GM12873 (cell line): ENCODE measurements at regions not wholly inside any gene's neighbourhood (a gene's known extent, or its start where the extent isn't known, plus 50 kb on each side); places are given as distances from the start of the nearest gene placed in this dataset.

Source experiments
- TF ChIP-seq, protein P1 (sequence below): IDR thresholded peaks from 2 replicates; pipeline ENCODE4 v1.5.1; 2012; ENCODE audit warnings: low read depth, mild to moderate bottlenecking, moderate library complexity, low read length, control low read depth; ENCODE audit not compliant: insufficient read depth; ENCODE audit errors: missing control alignments

DNA sequence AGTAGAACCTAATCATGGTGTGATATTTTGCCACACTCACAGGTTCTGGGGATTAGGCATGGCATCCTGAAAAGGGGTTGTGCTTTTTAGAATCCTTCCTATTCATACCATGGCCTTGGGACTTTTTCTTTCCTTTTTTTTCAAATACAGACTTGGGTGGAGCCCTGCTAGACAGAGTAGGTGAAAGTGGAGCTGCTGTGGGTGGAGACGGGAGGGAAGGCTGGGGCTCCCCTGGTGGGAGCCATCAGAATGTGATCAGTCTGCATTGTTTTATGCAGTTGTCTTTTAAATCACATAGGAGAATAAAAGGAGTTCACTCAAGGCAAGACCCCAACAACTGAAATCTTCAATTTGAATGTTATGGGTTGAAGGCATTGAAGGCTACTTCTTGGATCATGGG is 130.2 kb downstream of the VAPA start:
- TF ChIP-seq, protein P1, sequence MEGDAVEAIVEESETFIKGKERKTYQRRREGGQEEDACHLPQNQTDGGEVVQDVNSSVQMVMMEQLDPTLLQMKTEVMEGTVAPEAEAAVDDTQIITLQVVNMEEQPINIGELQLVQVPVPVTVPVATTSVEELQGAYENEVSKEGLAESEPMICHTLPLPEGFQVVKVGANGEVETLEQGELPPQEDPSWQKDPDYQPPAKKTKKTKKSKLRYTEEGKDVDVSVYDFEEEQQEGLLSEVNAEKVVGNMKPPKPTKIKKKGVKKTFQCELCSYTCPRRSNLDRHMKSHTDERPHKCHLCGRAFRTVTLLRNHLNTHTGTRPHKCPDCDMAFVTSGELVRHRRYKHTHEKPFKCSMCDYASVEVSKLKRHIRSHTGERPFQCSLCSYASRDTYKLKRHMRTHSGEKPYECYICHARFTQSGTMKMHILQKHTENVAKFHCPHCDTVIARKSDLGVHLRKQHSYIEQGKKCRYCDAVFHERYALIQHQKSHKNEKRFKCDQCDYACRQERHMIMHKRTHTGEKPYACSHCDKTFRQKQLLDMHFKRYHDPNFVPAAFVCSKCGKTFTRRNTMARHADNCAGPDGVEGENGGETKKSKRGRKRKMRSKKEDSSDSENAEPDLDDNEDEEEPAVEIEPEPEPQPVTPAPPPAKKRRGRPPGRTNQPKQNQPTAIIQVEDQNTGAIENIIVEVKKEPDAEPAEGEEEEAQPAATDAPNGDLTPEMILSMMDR, result no peak

DNA sequence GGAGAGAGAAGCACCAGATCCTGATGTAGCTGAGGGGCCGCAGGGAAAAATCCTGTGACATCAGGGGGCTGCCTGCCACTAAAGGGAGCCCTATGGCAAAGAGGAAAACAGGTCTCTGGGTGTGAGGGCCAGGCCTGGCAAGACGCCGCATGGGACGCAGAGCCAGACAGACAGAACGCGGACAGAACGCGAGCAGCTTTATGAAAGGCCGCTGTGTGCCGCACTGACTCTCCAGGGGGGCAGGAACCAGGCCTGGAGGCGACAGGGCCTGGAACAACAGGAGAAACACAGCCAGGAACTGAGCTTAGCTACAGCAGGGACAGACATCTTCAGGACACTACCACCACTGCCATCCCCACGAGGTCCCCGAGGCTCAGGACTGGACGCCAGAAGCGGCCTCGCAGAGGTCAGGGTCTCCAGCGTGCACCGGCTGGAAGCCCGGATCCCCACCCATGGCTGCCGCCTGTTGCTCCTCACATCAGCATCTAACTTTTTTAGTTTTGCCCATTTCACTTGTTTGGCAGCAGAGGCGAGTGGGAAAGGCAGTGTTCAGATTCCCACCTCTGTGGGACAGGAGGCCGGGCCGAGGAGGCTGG is 131.6 kb downstream of the VAPA start:
- TF ChIP-seq, protein P1, result no peak

DNA sequence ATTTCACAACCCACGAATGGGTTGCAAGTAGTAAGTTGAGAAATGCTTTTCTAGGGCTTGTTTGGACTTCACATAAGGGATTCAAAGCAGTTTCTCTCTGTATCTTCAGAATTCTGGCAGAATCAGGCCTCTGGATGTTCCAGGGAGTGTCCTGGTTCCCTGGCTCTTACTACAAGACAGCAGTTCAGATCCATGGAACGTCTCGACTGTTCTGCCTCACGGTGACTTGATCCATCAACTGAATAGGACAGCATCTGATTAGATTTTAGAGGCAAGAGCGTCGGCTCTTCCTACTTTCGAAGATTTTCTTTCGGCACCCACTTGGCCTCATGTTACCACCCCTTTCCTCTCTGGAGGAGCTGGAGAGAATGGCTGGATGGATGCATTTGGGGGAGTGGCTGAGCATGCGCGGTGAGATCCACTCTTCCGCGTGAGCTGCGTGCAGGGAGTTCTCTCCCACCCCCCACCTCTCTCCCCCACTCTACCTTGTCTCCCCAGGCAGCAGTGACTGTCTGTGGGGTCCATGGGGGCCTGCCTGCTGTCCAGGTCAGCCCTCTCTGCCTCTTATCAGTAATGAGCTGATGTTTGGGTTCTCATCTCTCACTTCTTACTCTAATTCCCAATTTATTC is 132.5 kb downstream of the VAPA start:
- TF ChIP-seq, protein P1, result no peak

DNA sequence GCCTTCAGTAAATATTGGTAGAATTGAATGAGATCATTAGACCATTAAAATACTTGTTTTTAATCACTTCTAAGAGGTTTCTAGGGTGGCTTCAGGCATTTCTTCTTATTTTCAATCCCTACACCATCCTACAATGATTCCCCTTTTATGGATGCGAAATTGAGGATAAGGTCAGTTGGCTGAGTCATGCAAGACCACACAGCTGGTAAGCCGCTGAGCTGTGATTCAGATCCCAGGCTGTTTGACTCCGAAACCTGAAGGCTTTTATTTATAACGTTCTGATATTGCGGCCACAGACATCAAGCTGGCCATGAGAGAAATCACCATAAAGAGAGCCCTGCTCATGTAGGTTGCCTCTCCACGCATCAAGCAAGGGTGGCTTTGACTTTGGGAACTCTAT is 133.4 kb downstream of the VAPA start:
- TF ChIP-seq, protein P1, result no peak

DNA sequence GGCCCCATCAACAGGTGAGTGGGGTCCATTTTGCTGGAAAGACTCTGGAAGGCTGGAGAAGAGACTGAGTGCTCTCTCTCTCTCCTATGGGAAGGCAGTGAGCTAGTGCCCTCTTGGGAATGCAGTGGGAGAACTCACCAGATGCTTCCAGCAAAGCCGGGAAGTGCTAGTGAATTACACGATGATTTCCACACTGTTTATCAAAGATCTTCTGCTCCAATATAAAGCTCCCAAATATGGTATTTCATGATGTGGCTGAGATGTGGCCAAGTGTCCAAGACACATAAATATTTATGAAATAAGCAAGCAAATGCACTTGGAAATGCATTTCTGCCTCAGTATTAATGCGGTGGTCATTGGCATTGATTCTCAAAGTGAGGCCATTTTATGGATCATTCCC is 135.9 kb downstream of the VAPA start:
- TF ChIP-seq, protein P1, result no peak

DNA sequence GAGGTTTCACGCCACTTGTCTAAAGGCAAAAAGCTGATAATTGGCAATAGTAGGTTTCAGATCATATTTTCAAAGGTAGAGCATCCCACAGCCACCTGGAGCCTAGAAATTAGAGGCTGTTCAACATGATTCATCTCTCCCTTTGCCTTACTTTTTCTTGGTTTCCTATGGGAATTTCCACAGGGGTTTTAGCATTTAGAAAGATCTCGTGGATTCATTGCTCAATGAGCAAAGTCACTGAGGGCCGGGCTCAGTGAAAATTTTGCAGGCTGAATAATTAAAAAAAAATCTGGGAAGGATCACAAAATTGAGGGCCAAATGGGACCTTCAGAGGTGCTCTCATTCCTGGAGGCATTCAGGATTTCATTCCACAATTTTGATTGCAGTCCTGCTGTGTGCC is 137.1 kb downstream of the VAPA start:
- TF ChIP-seq, protein P1, result no peak

DNA sequence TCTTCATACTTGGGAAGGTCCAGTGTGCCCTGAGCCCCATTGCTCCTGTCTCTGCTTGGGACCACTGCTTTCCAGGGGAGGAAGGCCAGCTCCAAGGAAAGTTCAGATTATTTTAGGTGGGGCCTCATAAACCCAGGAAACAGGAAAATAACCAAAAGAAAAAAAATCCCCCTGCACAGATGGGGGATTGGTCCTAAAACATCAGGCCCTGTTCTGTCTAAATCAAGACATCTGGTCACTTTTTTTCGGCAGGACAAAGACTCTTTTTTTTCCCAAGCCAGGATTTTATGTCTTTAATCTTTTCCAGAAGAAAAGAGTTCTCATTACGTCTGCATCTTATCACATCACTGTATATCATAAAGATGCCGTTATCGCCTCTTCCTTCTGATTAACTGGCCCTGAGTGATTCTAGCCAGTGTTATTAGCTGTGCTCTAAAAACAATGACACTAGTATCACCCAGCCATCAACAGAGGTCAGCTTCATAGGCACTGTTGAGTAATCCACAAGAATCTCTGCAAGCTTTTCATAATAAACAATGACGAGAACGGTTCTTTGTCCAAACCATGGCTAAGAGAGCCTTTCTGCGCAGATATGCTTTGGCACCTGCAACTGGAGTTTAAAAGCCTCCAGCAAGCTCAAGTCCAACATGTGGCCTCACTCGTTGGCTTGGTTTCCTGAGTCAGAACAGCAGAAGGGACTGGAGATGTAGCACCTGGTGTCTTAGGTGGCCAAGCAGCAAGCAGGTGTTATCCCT is 138.2 kb downstream of the VAPA start:
- TF ChIP-seq, protein P1, result no peak
